ENCODE measurements at regions not wholly inside any gene's neighbourhood (a gene's known extent, or its start where the extent isn't known, plus 50 kb on each side); places are given as distances from the start of the nearest gene placed in this dataset.

GRCh38 chr10:113300617-113301016 is 252.2 kb upstream of the HABP2 start:
- TF ChIP-seq EZH2 (IDR thresholded peaks at IDR 0.05; ENCODE audit: low read length, missing control alignments), result no peak
- TF ChIP-seq, protein P1, sequence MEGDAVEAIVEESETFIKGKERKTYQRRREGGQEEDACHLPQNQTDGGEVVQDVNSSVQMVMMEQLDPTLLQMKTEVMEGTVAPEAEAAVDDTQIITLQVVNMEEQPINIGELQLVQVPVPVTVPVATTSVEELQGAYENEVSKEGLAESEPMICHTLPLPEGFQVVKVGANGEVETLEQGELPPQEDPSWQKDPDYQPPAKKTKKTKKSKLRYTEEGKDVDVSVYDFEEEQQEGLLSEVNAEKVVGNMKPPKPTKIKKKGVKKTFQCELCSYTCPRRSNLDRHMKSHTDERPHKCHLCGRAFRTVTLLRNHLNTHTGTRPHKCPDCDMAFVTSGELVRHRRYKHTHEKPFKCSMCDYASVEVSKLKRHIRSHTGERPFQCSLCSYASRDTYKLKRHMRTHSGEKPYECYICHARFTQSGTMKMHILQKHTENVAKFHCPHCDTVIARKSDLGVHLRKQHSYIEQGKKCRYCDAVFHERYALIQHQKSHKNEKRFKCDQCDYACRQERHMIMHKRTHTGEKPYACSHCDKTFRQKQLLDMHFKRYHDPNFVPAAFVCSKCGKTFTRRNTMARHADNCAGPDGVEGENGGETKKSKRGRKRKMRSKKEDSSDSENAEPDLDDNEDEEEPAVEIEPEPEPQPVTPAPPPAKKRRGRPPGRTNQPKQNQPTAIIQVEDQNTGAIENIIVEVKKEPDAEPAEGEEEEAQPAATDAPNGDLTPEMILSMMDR (conservative IDR thresholded peaks at IDR 0.05 in 1 of 2, IDR thresholded peaks at IDR 0.05 in 1 of 2; ENCODE audit: low read depth in 1 of 2, low read length in 2 of 2), result no peak

Data from fibroblast of lung (primary cell).